ENCODE measurements at regions not wholly inside any gene's neighbourhood (a gene's known extent, or its start where the extent isn't known, plus 50 kb on each side); places are given as distances from the start of the nearest gene placed in this dataset.

- TF ChIP-seq USF2 (CRISPR knock-in tag; IDR thresholded peaks at IDR 0.05) (no peak), NFATC4 (CRISPR knock-in tag; IDR thresholded peaks at IDR 0.05) (no peak)
Measured at GRCh38 chr7:130867039-130867438, 133.0 kb upstream of the KLF14 start (continued).

- ATAC-seq = no peak
- no peak overlapping the region for H3K4me3 Mint-ChIP-seq
- POLR2A ChIA-PET = no interaction called here
Measured at GRCh38 chr7:130867581-130868136, 133.7 kb upstream of the KLF14 start.

GRCh38 chr7:130868139-130868538, 134.1 kb upstream of the KLF14 start:
- Mint-ChIP-seq H3K4me1 (no peaks in the 10 kb centered on the region), H3K27ac (no peak overlapping the region), H3K9me3 (peaks cover 6% of the 10 kb centered on the region), H3K4me3 (no peak overlapping the region), H3K27me3 (ENCODE audit: low read depth) (no peaks in the 10 kb centered on the region; the same call in 1 of the 2 replicates), H3K36me3 (no peaks in the 10 kb centered on the region)
- DNase-seq (ENCODE audit: low spot score) = no peak
- ChIA-PET CTCF (interaction anchor here (10.6 kb wide), 1 partner anchor 28 kb away, joined by 129 read pairs; no protein-coding TSS in a partner anchor), POLR2A (interaction anchor here (0.6 kb wide), 2 partner anchors 24 to 75 kb away, joined by 3 to 4 read pairs; no protein-coding TSS in a partner anchor)
- no peak for ATAC-seq
- TF ChIP-seq ATF1 (CRISPR knock-in tag; IDR thresholded peaks at IDR 0.05) = no peak
- no peak for TF ChIP-seq CBFB (CRISPR knock-in tag; IDR thresholded peaks at IDR 0.05; ENCODE audit: low read depth)
- TF ChIP-seq CDX4 (CRISPR knock-in tag; IDR thresholded peaks at IDR 0.05; ENCODE audit: borderline replicate concordance) = no peak
- no peak for TF ChIP-seq JAZF1 (CRISPR knock-in tag; IDR thresholded peaks at IDR 0.05)
- TF ChIP-seq JUN (CRISPR knock-in tag; IDR thresholded peaks at IDR 0.05) = no peak
- no peak for TF ChIP-seq NR1H2 (CRISPR knock-in tag; IDR thresholded peaks at IDR 0.05)
- no peak for TF ChIP-seq SMAD4 (CRISPR knock-in tag; IDR thresholded peaks at IDR 0.05)
- no peak for TF ChIP-seq ZNF138 (CRISPR knock-in tag; conservative IDR thresholded peaks at IDR 0.05)
- TF ChIP-seq FOXP1 (CRISPR knock-in tag; IDR thresholded peaks at IDR 0.05; ENCODE audit: borderline replicate concordance) = no peak
- TF ChIP-seq CTCF (IDR thresholded peaks at IDR 0.05) = no peak
- TF ChIP-seq ARID4B (CRISPR knock-in tag; IDR thresholded peaks at IDR 0.05; ENCODE audit: borderline replicate concordance) = no peak
- no peak for TF ChIP-seq GABPB1 (CRISPR knock-in tag; IDR thresholded peaks at IDR 0.05)
- TF ChIP-seq ATF6 (CRISPR knock-in tag; IDR thresholded peaks at IDR 0.05) = no peak
- no peak for TF ChIP-seq GTF2I (CRISPR knock-in tag; conservative IDR thresholded peaks at IDR 0.05)

More at GRCh38 chr7:130867581-130868136, 133.7 kb upstream of the KLF14 start:
- no peaks in the 10 kb centered on the region for H3K4me1 Mint-ChIP-seq
- CTCF ChIA-PET = interaction anchor here (0.6 to 10.6 kb wide), 2 partner anchors 28 to 943 kb away, joined by 3 to 129 read pairs; no protein-coding TSS in a partner anchor
- no peaks in the 10 kb centered on the region; the same call in 1 of the 2 replicates for H3K27me3 Mint-ChIP-seq (ENCODE audit: low read depth)
- peaks cover 8% of the 10 kb centered on the region for H3K9me3 Mint-ChIP-seq
- TF ChIP-seq EMX1 (CRISPR knock-in tag; IDR thresholded peaks at IDR 0.05) (no peak), ELF4 (CRISPR knock-in tag; IDR thresholded peaks at IDR 0.05; ENCODE audit: low read depth) (no peak)
- no peak overlapping the region for H3K27ac Mint-ChIP-seq
- 0 out of 2 replicates have a peak, but pooled peaks cover under 1% of the 10 kb centered on the region for H3K36me3 Mint-ChIP-seq
- DNase-seq (ENCODE audit: low spot score) = no peak

Measured in WTC11 (cell line).